ENCODE measurements at regions not wholly inside any gene's neighbourhood (a gene's known extent, or its start where the extent isn't known, plus 50 kb on each side); places are given as distances from the start of the nearest gene placed in this dataset.
"Not testable (repeated sequence)": the region's sequence is repeated elsewhere in the genome, so short reads cannot be mapped to it uniquely, and the experiment has no call there.

DNA sequence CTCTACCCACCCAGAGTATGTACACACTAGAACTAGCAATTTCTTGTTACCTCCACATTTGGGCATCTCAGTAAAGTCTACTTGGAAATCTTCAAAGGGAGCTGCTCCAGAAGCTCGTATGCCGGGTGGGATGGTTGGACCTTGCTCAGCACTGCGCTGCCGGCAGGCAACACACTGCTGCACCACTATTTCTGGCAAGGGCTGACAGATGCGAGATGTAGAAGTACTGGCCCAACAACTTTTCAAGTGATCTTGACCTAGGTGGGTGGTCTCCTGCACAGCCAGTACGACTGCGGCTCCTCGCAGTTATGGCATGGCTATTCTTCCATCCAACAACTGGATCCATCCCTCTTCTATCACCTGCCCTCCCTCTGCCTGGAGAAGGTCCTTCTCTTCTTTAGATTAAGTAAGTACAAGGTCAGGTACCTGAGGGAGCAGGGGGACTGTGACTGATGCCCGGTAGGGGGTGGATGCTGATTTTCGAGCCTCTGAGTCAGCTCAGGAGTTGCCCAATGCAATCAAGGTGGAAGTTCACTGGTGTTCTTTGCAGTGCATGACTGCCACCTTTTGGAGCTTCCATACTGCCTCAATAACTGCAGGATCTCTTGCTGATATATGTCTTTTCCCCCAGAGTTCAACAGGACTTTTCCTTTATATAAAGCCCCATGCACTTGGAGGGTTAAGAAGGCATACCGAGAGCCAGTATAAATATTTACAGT lies 100.4 kb upstream of the SLC1A4 start:
- DNase-seq = no peak

- no peak for DNase-seq
Measured at GRCh38 chr2:64889803-64890202, 99.4 kb upstream of the SLC1A4 start.

DNA sequence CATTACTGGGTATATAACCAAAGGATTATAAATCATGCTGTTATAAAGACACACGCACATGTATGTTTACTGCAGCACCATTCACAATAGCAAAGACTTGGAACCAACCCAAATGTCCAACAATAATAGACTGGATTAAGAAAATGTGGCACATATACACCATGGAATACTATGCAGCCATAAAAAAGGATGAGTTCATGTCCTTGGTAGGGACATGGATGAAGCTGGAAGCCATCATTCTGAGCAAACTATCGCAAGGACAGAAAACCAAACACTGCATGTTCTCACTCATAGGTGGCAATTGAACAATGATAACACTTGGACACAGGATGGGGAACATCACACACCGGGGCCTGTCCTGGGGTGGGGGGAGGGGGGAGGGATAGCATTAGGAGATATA lies 92.6 kb upstream of the SLC1A4 start:
- DNase-seq = not testable (repeated sequence)

DNA sequence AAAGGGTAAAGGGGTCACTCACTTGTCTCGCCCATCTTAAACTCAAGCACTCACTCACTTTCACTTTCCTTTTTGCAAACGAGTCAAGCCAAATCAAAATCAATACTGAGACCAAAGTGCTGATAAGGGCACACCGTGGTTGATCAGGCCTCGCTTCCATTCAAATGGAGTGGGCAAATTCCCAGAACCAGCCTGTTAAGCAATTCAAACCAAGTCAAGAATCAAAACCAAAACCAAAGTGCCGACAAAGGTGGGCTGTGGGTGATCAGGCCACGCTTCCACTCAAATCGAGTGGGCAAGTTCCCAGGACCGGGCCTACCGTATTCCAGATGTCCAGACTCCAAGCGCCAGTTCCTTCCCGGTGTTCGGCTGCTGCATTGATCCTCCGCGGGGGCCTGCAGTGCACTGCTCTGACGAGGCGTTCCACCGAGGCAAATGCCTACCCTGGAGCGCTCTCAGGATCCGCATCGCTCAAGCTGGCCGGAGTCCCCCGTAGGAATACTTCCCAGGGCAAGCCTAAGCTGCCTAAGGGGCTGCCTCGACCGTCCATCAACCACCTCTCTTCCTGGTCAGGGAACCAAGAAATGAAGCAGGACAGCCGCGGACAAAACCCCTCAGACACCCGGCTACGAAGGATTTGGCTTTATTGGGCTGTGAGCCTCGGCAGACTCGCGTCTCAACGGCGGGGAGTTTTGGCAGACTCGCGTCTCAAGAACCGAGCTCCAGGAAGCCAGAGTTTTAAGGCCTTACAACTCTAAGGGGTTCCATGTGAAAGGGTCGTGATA lies 89.9 kb upstream of the SLC1A4 start:
- DNase-seq = no peak

DNA sequence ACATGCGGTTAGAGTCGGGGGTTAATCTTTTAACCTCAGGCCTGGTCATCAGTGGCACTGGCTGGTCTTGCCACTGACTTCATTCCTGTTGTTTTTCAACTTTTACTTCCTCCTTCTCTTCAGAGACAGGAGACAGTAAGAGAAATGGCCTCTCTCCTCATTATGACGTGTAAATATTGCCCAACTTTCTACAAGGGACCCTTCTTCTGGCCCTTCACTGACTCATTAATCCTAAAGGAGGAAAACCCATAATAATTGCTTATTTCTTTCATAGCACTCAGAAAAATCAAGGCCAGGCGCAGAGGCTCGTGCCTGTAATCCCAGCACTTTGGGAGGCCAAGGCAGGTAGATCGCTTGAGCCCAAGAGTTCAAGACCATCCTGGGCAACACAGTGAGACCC lies 89.3 kb upstream of the SLC1A4 start:
- DNase-seq = peak; percentile 17

- DNase-seq = peak; percentile 56
Measured at GRCh38 chr2:64904413-64905329, 84.5 kb upstream of the SLC1A4 start.

- DNase-seq = no peak
Measured at GRCh38 chr2:64905338-64906024, 83.7 kb upstream of the SLC1A4 start.

- no peak for DNase-seq
Measured at GRCh38 chr2:64906853-64907536, 82.2 kb upstream of the SLC1A4 start.

DNA sequence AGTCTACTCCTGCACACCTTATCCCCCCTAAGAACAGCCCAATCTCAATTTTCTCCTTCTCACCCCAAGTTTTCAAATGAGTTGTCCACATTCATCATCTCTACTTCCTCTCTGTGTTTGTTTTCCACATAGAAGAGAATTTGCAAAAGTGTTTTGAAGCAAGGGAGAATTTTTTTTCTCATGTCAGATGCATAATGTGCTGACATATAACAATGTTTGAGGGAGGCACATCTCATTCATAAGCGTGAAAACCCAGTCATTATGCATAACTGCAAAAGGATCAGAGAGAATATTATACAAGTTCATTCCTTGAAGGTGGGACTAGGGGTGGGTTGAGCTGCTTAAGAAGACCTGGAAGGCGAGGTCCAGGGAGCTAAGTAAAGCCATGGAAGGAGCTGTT lies 80.8 kb upstream of the SLC1A4 start:
- DNase-seq = no peak

DNA sequence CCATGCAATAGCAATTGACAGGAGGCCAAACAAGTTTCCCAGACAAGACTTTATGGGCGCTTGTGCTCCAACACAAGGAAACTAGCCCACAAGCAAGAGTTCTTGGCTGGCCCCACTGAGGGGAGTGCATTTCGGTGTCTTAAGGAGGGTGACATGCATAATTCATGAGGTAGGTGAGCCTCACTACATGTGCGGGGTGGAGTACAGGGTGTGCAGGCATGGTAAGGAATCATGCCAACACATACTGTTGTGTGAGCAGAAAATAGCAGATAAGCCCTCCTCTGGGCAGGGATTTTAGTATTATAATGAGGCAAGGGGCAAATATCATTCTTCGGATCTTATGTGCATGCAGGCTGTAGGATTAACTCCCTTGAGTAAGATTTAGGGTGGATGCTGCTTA lies 78.7 kb upstream of the SLC1A4 start:
- no peak for DNase-seq

GRCh38 chr2:64910972-64911433 lies 78.2 kb upstream of the SLC1A4 start:
- no peak for DNase-seq

- no peak for DNase-seq
Measured at GRCh38 chr2:64913357-64913869, 75.8 kb upstream of the SLC1A4 start.

DNA sequence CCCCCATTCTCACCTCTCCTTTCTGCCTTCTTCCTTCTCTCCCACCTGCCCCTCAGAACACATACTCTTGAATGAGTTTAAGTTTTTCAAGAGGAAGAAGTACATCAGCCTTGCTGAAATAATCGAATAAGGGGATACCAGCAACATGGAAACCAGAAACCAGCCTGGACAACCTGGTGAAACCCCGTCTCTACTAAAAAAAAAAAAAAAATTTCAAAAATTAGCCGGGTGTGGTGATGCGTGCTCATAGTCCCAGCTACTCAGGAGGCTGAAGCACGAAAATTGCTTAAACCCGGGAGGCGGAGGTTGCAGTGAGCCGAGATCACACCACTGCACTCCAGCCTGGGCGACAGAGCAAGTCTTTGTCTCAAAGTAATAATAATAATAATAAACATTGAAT lies 75.0 kb upstream of the SLC1A4 start:
- DNase-seq = no peak

GRCh38 chr2:64914735-64915509 lies 74.3 kb upstream of the SLC1A4 start:
- DNase-seq = peak; percentile 59

DNA sequence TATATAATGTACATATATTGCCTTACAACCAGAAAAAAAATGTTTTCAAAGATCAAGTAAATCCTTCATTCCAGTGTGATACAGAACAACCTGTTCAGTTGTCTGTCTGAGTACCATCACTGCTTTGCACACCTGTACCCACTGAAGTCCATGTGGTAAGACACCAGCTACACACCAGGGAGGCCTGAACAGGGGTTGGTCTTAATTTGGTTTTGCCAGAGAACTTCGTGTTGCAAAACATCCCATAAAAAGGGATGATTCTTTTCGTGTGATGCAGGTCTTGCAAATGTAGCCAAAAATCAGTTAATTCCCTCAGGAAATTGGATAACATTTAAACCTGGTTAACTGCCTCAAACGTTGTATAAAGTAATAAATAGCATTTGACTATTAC lies 73.7 kb upstream of the SLC1A4 start:
- no peak for DNase-seq

- no peak for DNase-seq
Measured at GRCh38 chr2:64918220-64918886, 70.8 kb upstream of the SLC1A4 start.

DNA sequence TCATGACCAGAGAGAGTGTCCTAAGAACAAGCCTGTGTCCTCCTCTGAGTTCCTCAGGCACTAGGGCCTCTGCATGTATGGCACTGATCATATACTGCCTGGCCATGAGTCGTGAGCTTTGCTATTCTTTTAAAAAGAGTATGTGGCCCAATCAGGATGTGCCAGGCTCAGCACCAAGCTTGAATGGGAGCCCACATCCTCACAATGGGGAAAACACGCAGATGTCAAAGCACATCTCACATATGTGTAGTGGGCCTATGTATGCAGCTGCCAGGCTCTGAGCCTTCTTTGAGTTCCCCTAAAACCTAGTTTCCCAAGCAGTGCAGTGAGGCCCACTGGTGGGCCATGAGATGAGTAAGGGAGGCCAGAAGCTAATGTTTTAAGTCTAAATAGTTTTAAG lies 69.9 kb upstream of the SLC1A4 start:
- DNase-seq = no peak

GRCh38 chr2:64922482-64923384 lies 66.5 kb upstream of the SLC1A4 start:
- no peak for DNase-seq

GRCh38 chr2:64923385-64923710 lies 65.9 kb upstream of the SLC1A4 start:
- no peak for DNase-seq
